ENCODE measurements at regions not wholly inside any gene's neighbourhood (a gene's known extent, or its start where the extent isn't known, plus 50 kb on each side); places are given as distances from the start of the nearest gene placed in this dataset.

GRCh38 chr7:347644-348479, 57.9 kb downstream of the FOXL3 start:
- Histone ChIP-seq H3K4me2 (ENCODE audit: insufficient read depth, insufficient read length, low read length) (no peak overlapping the region), H3T11ph (ENCODE audit: low read length) (no peak overlapping the region), H3K23ac (ENCODE audit: insufficient read length, low read depth, low read length) (no peak overlapping the region), H3K79me1 (ENCODE audit: insufficient read depth, low read depth, low read length, poor library complexity, severe bottlenecking) (no peaks in the 10 kb centered on the region), H3K9me3 (ENCODE audit: control insufficient read depth, low read depth, low read length) (no peaks in the 10 kb centered on the region), H4K8ac (replicated peaks; ENCODE audit: insufficient read length, low read depth, low read length) (no peak overlapping the region), H2BK5ac (ENCODE audit: insufficient read length, low read length) (no peak overlapping the region), H3K9ac (ENCODE audit: extremely low read depth, insufficient read length, low read length) (no peak overlapping the region), H2BK12ac (ENCODE audit: insufficient read length, low read depth, low read length) (no peak overlapping the region), H3K27me3 (ENCODE audit: insufficient read depth, low read length) (no peaks in the 10 kb centered on the region), H3K18ac (ENCODE audit: insufficient read length, low read depth, low read length) (no peak overlapping the region), H2BK120ac (ENCODE audit: low read depth, low read length, poor library complexity, severe bottlenecking) (no peak overlapping the region), H3K27ac (ENCODE audit: insufficient read length, low read depth, low read length) (no peak overlapping the region), H3K56ac (ENCODE audit: insufficient read length, low read depth, low read length) (no peak overlapping the region), H4K5ac (ENCODE audit: insufficient read length, low read depth, low read length) (no peak overlapping the region), H4K91ac (ENCODE audit: insufficient read length, low read depth, low read length) (no peak overlapping the region), H2BK15ac (ENCODE audit: low read depth, low read length) (no peak overlapping the region), H3K14ac (ENCODE audit: insufficient read depth, low read length) (no peak overlapping the region), H2AK5ac (ENCODE audit: insufficient read length, low read length) (no peak overlapping the region), H4K20me1 (ENCODE audit: control insufficient read depth, insufficient read depth, insufficient read length) (peaks cover 2% of the 10 kb centered on the region), H2AFZ (ENCODE audit: low read length) (no peak overlapping the region), H3K4ac (ENCODE audit: low read depth, low read length) (no peak overlapping the region), H3K79me2 (ENCODE audit: insufficient read depth, low read length) (no peaks in the 10 kb centered on the region), H2BK20ac (ENCODE audit: low read depth, low read length, poor library complexity, severe bottlenecking) (no peak overlapping the region), H3K4me1 (ENCODE audit: insufficient read depth, low read length) (no peaks in the 10 kb centered on the region), H3K23me2 (ENCODE audit: insufficient read length, low read depth, low read length, poor library complexity, severe bottlenecking) (no peaks in the 10 kb centered on the region)
- Mint-ChIP-seq H3K27ac (no peak overlapping the region), H3K4me1 (peaks cover 0 to 6% of the 10 kb centered on the region in 2 experiments; a peak in 1 of 4 replicates), H3K36me3 (ENCODE audit: insufficient read depth in 1 of 3, low read depth in 3 of 3) (no peaks in the 10 kb centered on the region; a peak in 1 of 7 replicates), H3K9me3 (no peaks in the 10 kb centered on the region; a peak in 1 of 5 replicates), H3K4me3 (no peak overlapping the region), H3K27me3 (ENCODE audit: low read depth) (peaks cover 3% of the 10 kb centered on the region; the same call in 1 of the 2 replicates)
- WGBS (ENCODE audit: extremely low coverage, insufficient read length, low lambda C conversion rate) = no CpG with 5 or more reads among the region's 29 CpGs
- no peak for DNase-seq
- TF ChIP-seq, protein P1, sequence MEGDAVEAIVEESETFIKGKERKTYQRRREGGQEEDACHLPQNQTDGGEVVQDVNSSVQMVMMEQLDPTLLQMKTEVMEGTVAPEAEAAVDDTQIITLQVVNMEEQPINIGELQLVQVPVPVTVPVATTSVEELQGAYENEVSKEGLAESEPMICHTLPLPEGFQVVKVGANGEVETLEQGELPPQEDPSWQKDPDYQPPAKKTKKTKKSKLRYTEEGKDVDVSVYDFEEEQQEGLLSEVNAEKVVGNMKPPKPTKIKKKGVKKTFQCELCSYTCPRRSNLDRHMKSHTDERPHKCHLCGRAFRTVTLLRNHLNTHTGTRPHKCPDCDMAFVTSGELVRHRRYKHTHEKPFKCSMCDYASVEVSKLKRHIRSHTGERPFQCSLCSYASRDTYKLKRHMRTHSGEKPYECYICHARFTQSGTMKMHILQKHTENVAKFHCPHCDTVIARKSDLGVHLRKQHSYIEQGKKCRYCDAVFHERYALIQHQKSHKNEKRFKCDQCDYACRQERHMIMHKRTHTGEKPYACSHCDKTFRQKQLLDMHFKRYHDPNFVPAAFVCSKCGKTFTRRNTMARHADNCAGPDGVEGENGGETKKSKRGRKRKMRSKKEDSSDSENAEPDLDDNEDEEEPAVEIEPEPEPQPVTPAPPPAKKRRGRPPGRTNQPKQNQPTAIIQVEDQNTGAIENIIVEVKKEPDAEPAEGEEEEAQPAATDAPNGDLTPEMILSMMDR (conservative IDR thresholded peaks at IDR 0.05) = no peak
